ENCODE measurements at regions not wholly inside any gene's neighbourhood (a gene's known extent, or its start where the extent isn't known, plus 50 kb on each side); places are given as distances from the start of the nearest gene placed in this dataset.

DNA sequence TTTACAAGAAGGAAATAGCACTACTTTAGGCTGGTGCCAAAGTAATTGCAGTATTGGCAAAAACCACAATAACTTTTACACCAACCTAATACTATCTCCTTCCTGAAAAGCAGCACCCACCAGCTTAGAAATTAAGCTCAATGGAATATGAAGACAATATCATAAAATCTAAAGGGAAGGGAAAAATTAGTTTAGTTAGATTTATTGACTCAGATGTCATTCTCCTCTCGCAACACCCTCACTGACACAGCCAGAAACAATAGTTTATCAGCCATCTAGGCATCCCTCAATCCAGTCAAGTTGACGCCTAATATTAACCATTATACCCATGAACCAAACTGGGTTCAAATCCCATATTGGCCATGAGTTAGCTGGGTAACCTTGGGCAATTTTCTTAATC is 820.4 kb upstream of the EPHA5 start:
- TF ChIP-seq, protein P1, sequence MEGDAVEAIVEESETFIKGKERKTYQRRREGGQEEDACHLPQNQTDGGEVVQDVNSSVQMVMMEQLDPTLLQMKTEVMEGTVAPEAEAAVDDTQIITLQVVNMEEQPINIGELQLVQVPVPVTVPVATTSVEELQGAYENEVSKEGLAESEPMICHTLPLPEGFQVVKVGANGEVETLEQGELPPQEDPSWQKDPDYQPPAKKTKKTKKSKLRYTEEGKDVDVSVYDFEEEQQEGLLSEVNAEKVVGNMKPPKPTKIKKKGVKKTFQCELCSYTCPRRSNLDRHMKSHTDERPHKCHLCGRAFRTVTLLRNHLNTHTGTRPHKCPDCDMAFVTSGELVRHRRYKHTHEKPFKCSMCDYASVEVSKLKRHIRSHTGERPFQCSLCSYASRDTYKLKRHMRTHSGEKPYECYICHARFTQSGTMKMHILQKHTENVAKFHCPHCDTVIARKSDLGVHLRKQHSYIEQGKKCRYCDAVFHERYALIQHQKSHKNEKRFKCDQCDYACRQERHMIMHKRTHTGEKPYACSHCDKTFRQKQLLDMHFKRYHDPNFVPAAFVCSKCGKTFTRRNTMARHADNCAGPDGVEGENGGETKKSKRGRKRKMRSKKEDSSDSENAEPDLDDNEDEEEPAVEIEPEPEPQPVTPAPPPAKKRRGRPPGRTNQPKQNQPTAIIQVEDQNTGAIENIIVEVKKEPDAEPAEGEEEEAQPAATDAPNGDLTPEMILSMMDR (IDR thresholded peaks at IDR 0.05): no peak
- no peak for TF ChIP-seq POLR2A (IDR thresholded peaks at IDR 0.05)
